Bronchial epithelial cell (primary cell): ENCODE measurements at regions not wholly inside any gene's neighbourhood (a gene's known extent, or its start where the extent isn't known, plus 50 kb on each side); places are given as distances from the start of the nearest gene placed in this dataset.

ENCODE experiments used
- DNase-seq: peaks from one replicate; pipeline ENCODE4 v3.0.0-alpha.2; 2010; ENCODE audit warnings: low read depth
- FAIRE-seq: peaks from 2 replicates; lab custom pipeline; 2011; peaks lifted over from hg19 to GRCh38; lab: Jason Lieb, UNC
- H3K27me3 ChIP-seq: 2 replicates; pipeline ENCODE4 v1.5.1; 2011; ENCODE audit warnings: low read length; ENCODE audit not compliant: control insufficient read depth, insufficient read depth
- H3K36me3 ChIP-seq: 2 replicates; pipeline ENCODE4 v1.5.1; 2011; ENCODE audit warnings: low read length; ENCODE audit not compliant: control insufficient read depth, insufficient read depth
- H3K4me3 ChIP-seq: 2 replicates; pipeline ENCODE4 v1.5.1; 2011; ENCODE audit warnings: mild to moderate bottlenecking, low read depth, low read length, control low read depth
- TF ChIP-seq, protein P1 (sequence below): IDR thresholded peaks from 2 replicates; pipeline ENCODE4 v1.5.1; 2011; ENCODE audit warnings: mild to moderate bottlenecking, moderate library complexity, low read length, control low read depth, inconsistent platforms; ENCODE audit not compliant: insufficient read depth, severe bottlenecking

DNA sequence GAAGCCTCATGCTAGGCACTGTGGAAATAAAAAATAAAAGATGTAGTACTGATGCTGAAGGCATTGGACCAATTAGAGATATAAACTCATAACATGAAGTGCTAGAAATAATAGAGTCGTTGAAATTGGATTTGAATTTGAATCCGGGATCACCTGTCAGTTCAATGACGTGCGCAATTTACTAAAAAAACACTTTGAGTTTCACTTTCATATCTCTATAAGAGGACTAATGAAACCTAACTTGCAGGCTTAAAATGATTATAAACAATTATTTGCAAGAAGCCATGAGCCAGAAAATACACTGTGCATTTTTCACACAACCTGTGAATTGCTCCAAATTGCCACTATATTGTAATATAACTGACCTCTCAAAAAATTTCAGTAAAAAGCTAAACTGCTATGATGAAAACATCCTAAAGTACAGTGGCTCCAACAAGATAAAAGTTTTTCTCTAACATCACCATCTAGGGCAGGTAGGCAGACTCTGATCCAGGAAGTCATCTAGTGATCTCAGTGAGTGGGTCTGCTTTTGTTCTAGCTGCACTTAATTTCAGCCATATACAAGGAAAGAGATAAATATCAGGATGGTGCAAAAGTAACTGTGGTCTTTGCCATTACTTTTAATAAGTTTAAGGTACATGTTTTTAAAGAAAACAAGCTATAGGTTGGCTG lies 440.2 kb downstream of the CNTN6 start:
- H3K36me3 ChIP-seq, result no peaks in the 10 kb centered on the region
- DNase-seq, result no peak
- no peak for FAIRE-seq
- H3K4me3 ChIP-seq, result no peak overlapping the region
- TF ChIP-seq, protein P1, sequence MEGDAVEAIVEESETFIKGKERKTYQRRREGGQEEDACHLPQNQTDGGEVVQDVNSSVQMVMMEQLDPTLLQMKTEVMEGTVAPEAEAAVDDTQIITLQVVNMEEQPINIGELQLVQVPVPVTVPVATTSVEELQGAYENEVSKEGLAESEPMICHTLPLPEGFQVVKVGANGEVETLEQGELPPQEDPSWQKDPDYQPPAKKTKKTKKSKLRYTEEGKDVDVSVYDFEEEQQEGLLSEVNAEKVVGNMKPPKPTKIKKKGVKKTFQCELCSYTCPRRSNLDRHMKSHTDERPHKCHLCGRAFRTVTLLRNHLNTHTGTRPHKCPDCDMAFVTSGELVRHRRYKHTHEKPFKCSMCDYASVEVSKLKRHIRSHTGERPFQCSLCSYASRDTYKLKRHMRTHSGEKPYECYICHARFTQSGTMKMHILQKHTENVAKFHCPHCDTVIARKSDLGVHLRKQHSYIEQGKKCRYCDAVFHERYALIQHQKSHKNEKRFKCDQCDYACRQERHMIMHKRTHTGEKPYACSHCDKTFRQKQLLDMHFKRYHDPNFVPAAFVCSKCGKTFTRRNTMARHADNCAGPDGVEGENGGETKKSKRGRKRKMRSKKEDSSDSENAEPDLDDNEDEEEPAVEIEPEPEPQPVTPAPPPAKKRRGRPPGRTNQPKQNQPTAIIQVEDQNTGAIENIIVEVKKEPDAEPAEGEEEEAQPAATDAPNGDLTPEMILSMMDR, result no peak
- no peaks in the 10 kb centered on the region for H3K27me3 ChIP-seq

DNA sequence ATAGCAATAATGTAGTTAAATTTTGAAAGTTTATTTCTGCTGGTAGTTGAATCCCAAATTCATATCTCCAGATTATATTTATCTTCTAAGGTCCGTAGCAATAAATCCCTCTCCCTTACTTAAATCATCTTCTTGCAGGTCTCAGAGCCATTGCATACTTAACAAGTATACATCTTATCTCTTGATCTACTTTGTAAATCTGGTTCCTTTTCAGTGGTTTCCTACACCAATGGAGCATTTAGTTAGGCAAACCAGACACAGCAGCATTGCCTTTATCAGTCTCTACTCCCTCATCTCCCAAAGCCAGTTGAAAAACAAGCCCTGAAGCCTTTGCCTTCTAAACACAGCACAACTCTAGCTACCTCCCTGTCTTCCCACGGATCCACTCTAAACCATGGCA lies 440.9 kb downstream of the CNTN6 start:
- no peak for DNase-seq
- no peak overlapping the region for H3K4me3 ChIP-seq
- no peak for FAIRE-seq
- no peaks in the 10 kb centered on the region for H3K27me3 ChIP-seq
- no peaks in the 10 kb centered on the region for H3K36me3 ChIP-seq
- TF ChIP-seq, protein P1, result no peak

DNA sequence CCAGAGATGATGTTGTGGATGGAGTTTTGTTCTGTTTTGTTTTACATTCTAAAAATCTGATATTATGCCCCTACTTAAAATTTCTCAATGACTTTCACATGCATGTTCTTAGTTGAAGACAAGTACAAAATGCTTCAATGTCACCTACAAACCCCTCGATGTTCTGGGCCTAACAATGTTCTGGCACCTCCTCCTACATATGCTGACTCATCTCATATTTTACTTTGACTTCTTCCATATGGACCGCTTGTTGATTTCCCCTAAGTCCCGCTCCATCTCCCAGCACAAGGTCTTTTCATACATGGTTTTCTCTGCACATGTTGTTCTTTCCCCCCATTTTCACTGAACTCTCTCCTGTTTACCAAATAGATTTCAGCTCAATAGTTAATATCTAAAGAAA lies 441.4 kb downstream of the CNTN6 start:
- Histone ChIP-seq H3K4me3 (no peak overlapping the region), H3K36me3 (no peaks in the 10 kb centered on the region)
- TF ChIP-seq, protein P1, result no peak

DNA sequence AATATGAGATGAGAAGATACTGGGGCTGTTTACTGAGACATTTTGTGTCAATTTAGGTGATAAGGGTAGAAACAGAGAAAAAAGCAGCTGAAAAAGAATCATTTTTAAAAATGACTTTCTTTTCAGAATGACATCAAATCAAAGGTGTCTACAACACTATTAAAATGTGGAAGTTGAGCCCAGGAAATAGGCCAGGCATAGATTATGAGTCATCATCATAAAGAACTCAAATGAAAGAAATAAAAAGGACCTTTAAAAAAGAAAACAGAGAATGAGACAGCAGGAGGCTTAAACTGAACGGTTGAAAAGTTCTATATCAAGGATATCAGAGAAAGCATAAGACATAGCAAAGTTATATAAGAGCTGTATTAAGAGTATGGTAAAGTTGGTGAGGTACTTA lies 442.5 kb downstream of the CNTN6 start:
- FAIRE-seq, result no peak
- Histone ChIP-seq H3K4me3 (no peak overlapping the region), H3K27me3 (no peaks in the 10 kb centered on the region), H3K36me3 (no peaks in the 10 kb centered on the region)
- DNase-seq, result no peak
- TF ChIP-seq, protein P1, result no peak

More for the DNA sequence above, 441.4 kb downstream of the CNTN6 start:
- DNase-seq (no peak), FAIRE-seq (no peak)
- no peaks in the 10 kb centered on the region for H3K27me3 ChIP-seq

DNA sequence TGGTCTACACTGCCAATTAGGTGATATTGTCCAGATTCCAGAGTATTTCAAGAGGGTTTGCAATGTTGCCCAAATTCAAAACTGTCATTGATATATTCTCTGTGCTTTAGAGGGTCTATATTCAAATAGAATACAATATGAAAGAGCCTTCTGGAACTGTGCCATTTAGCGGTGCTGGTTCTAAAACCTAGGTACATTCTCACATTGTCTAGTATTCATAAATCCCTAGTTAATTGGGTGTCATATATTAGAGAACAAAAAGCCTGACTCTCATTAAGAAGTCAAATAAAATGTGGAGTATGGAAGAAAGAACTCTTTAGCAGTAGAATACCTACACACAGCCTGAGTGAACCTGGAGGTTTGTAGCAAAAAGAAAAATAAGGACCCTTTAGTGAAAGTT lies 447.9 kb downstream of the CNTN6 start:
- TF ChIP-seq, protein P1, result no peak
- Histone ChIP-seq H3K4me3 (no peak overlapping the region), H3K27me3 (no peaks in the 10 kb centered on the region), H3K36me3 (no peaks in the 10 kb centered on the region)
- FAIRE-seq (no peak), DNase-seq (no peak)

DNA sequence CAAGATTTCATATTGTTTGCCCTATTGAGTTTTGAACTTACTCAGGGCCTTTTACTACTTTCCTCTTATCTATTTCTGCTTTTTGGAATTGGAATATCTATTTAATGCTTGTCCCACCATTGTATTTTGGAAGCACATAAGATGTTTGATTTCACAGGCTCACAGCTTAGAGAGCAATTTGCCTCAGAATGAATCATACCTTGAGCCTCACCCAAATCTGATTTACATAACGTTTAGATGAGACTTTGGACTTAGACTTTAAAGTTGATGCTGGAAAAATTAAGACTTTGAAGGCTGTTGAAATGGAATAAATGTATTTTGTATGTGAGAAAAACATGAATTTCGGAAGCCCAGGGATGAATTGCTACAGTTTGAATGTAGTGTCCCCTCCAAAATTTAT lies 458.9 kb downstream of the CNTN6 start:
- TF ChIP-seq, protein P1, result no peak
- Histone ChIP-seq H3K27me3 (no peaks in the 10 kb centered on the region), H3K36me3 (no peaks in the 10 kb centered on the region), H3K4me3 (no peak overlapping the region)
- no peak for DNase-seq
- no peak for FAIRE-seq
